ENCODE measurements at regions not wholly inside any gene's neighbourhood (a gene's known extent, or its start where the extent isn't known, plus 50 kb on each side); places are given as distances from the start of the nearest gene placed in this dataset.

- Histone ChIP-seq H2BK120ac (replicated peaks; ENCODE audit: low read depth, low read length) (no peak overlapping the region), H3K23me2 (ENCODE audit: low read depth, low read length) (no peaks in the 10 kb centered on the region), H3K9ac (replicated peaks in 1 of 4; ENCODE audit: extremely low read depth in 1 of 4, low read depth in 3 of 4, low read length in 3 of 4) (no peak overlapping the region), H2BK20ac (ENCODE audit: low read length) (no peak overlapping the region), H3K56ac (replicated peaks; ENCODE audit: insufficient read length, low read depth, low read length) (no peak overlapping the region), H3K4ac (replicated peaks; ENCODE audit: insufficient read length, low read depth, low read length) (no peak overlapping the region), H3K9me3 (ENCODE audit: insufficient read depth in 2 of 2, low read depth in 1 of 2, low read length in 1 of 2) (peaks cover 5 to 7% of the 10 kb centered on the region in 2 experiments; a peak in 3 of 4 replicates), H3K79me1 (ENCODE audit: low read depth, low read length) (no peaks in the 10 kb centered on the region), H3K4me3 (ENCODE audit: extremely low read depth in 1 of 4, insufficient read depth in 2 of 4, low read depth in 3 of 4, low read length in 4 of 4) (no peak overlapping the region), H3K27me3 (replicated peaks in 1 of 4; ENCODE audit: control insufficient read depth in 3 of 4, extremely low read depth in 1 of 4, insufficient read depth in 3 of 4, low read length in 3 of 4) (no peaks in the 10 kb centered on the region), H4K91ac (replicated peaks; ENCODE audit: insufficient read length, low read length) (no peak overlapping the region), H2BK5ac (ENCODE audit: low read depth, low read length) (no peak overlapping the region), H3K14ac (ENCODE audit: insufficient read length) (no peak overlapping the region), H2BK12ac (ENCODE audit: low read depth, low read length) (no peak overlapping the region), H3K18ac (ENCODE audit: extremely low read depth, low read length) (no peak overlapping the region), H3K27ac (ENCODE audit: low read depth, low read length) (no peak overlapping the region), H3K4me1 (replicated peaks in 1 of 4; ENCODE audit: control insufficient read depth in 3 of 4, insufficient read depth in 4 of 4, low read length in 3 of 4) (no peaks in the 10 kb centered on the region), H3K79me2 (ENCODE audit: control insufficient read depth in 1 of 2, insufficient read depth in 2 of 2, low read length in 2 of 2) (no peaks in the 10 kb centered on the region), H4K20me1 (replicated peaks in 1 of 2; ENCODE audit: control insufficient read depth in 1 of 2, insufficient read depth in 2 of 2, low read length in 2 of 2) (no peaks in the 10 kb centered on the region), H2AK5ac (ENCODE audit: low read depth, low read length) (no peak overlapping the region), H4K8ac (ENCODE audit: extremely low read depth, insufficient read depth, low read length) (no peak overlapping the region), H3K36me3 (ENCODE audit: control insufficient read depth in 2 of 4, insufficient read depth in 4 of 4, low read length in 3 of 4) (no peaks in the 10 kb centered on the region), H2BK15ac (ENCODE audit: low read length) (no peak overlapping the region), H3K23ac (ENCODE audit: insufficient read length) (no peak overlapping the region), H2AFZ (ENCODE audit: low read length) (no peak overlapping the region), H3K4me2 (ENCODE audit: insufficient read depth in 1 of 2, low read depth in 2 of 2, low read length in 2 of 2) (no peak overlapping the region), H4K5ac (ENCODE audit: insufficient read length, low read depth, low read length) (no peak overlapping the region)
- DNase-seq (ENCODE audit: low read depth in 1 of 2, low spot score in 2 of 2): no peak
- CTCF ChIA-PET (ENCODE audit: partially characterized antibody): interaction anchor here (0.8 kb wide), 1 partner anchor 152 kb away, joined by 3 read pairs; no protein-coding TSS in a partner anchor
- WGBS, 2 experiments (ENCODE audit: extremely low coverage in 1 of 2, insufficient coverage in 1 of 2, insufficient read length in 1 of 2, insufficient replicate concordance in 2 of 2, low coverage in 1 of 2, low lambda C conversion rate in 2 of 2, missing lambda C conversion rate in 1 of 2): 90 to 100% methylated on average over 2 to 3 of the region's 3 CpGs
- FAIRE-seq: no peak
- TF ChIP-seq KDM4A (IDR thresholded peaks at IDR 0.05; ENCODE audit: low read depth, low read length, severe bottlenecking) (no peak), CTBP2 (IDR thresholded peaks at IDR 0.05; ENCODE audit: borderline replicate concordance, insufficient read depth, insufficient read length, low read length) (no peak), ASH2L (IDR thresholded peaks at IDR 0.05; ENCODE audit: low read length) (no peak), SIX5 (IDR thresholded peaks at IDR 0.05; ENCODE audit: low read depth, low read length) (no peak), FOSL1 (IDR thresholded peaks at IDR 0.05; ENCODE audit: insufficient read depth, low read depth, low read length) (no peak), TBP (IDR thresholded peaks at IDR 0.05; ENCODE audit: low read depth, low read length) (no peak), MAFK (IDR thresholded peaks at IDR 0.05; ENCODE audit: low read depth, low read length) (no peak)
- POLR2A ChIA-PET (ENCODE audit: partially characterized antibody): no interaction called here
Observed at GRCh38 chr4:12993923-12994322, 490.2 kb downstream of the RAB28 start.
